ENCODE measurements at regions not wholly inside any gene's neighbourhood (a gene's known extent, or its start where the extent isn't known, plus 50 kb on each side); places are given as distances from the start of the nearest gene placed in this dataset.

GRCh38 chr11:93049740-93050139 is 80.3 kb downstream of the MTNR1B start:
- no peak for TF ChIP-seq MYC (IDR thresholded peaks at IDR 0.05; ENCODE audit: low read depth, low read length)
- TF ChIP-seq, protein P1, sequence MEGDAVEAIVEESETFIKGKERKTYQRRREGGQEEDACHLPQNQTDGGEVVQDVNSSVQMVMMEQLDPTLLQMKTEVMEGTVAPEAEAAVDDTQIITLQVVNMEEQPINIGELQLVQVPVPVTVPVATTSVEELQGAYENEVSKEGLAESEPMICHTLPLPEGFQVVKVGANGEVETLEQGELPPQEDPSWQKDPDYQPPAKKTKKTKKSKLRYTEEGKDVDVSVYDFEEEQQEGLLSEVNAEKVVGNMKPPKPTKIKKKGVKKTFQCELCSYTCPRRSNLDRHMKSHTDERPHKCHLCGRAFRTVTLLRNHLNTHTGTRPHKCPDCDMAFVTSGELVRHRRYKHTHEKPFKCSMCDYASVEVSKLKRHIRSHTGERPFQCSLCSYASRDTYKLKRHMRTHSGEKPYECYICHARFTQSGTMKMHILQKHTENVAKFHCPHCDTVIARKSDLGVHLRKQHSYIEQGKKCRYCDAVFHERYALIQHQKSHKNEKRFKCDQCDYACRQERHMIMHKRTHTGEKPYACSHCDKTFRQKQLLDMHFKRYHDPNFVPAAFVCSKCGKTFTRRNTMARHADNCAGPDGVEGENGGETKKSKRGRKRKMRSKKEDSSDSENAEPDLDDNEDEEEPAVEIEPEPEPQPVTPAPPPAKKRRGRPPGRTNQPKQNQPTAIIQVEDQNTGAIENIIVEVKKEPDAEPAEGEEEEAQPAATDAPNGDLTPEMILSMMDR (IDR thresholded peaks at IDR 0.05; ENCODE audit: low read depth, low read length): no peak
- TF ChIP-seq, protein P2, sequence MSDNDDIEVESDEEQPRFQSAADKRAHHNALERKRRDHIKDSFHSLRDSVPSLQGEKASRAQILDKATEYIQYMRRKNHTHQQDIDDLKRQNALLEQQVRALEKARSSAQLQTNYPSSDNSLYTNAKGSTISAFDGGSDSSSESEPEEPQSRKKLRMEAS (IDR thresholded peaks at IDR 0.05; ENCODE audit: low read depth, low read length): no peak
- no peak for TF ChIP-seq POLR2A (IDR thresholded peaks at IDR 0.05; ENCODE audit: extremely low read depth, insufficient read length)
- H3K4me3 ChIP-seq (ENCODE audit: low read depth, low read length): no peak overlapping the region
- no peak for DNase-seq (ENCODE audit: low read depth)

DNA sequence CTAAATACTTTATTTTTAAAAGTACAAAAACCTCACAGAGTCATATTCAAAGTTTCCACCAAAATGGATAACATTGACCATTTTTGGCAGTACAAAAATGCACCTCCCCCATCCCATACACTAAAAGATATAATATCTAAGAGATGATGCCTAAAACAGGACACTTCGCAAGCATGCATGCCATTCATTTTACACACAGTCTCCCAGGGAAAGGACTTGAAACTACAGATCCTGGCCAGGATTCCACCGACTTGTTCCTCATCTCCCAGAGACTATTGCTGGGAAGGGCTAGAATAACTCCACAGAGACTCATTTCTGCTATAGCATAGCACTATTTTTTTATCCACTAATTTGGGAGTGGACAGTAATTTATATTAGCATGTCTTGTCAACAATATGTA is 81.7 kb downstream of the MTNR1B start:
- H3K4me3 ChIP-seq (ENCODE audit: low read depth, low read length): no peak overlapping the region
- no peak for DNase-seq (ENCODE audit: low read depth)
- TF ChIP-seq POLR2A (IDR thresholded peaks at IDR 0.05; ENCODE audit: extremely low read depth, insufficient read length): no peak
- TF ChIP-seq, protein P1 (IDR thresholded peaks at IDR 0.05; ENCODE audit: low read depth, low read length): no peak
- no peak for TF ChIP-seq MYC (IDR thresholded peaks at IDR 0.05; ENCODE audit: low read depth, low read length)
- TF ChIP-seq, protein P2 (IDR thresholded peaks at IDR 0.05; ENCODE audit: low read depth, low read length): no peak

DNA sequence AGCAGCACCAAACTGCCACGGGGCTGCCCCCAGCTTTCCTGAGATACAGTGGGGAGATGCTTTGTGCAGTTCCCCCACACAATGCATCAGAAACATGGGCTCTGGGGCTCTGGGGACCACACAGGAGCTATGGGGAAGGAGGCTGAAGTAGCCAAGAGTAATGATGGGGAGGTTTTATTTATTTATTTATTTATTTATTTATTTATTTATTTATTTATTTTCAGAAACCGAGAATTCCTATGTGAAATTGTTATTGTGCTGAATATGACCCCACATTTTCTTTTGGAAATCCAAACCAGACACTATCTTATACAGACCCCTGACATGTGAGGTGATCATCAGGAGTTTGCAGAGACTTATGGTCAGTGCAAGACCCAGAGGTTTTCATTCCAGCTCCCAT is 84.4 kb downstream of the MTNR1B start:
- DNase-seq (ENCODE audit: low read depth): no peak
- no peak overlapping the region for H3K4me3 ChIP-seq (ENCODE audit: low read depth, low read length)
- TF ChIP-seq POLR2A (IDR thresholded peaks at IDR 0.05; ENCODE audit: extremely low read depth, insufficient read length) (no peak), MYC (IDR thresholded peaks at IDR 0.05; ENCODE audit: low read depth, low read length) (no peak)
- TF ChIP-seq, protein P2 (IDR thresholded peaks at IDR 0.05; ENCODE audit: low read depth, low read length): no peak
- TF ChIP-seq, protein P1 (IDR thresholded peaks at IDR 0.05; ENCODE audit: low read depth, low read length): no peak

DNA sequence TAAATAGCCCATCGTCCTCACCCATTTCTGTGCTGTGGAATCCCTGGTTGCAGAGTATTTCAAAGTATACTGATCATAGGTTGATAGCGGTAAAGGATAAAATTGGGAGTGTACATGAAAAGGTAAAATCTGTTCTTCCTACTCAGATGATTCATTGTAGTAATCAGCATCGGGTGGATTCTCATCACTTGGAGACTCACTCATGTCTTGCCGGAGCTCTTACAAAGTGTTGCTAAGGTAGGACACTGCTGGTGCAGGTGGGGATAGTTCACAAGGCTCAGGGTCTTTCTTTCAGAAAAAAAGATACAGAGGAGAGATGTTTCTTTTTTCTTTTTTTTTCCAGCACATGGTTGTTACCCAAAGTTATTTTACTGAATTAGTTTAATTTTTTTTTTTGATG is 84.8 kb downstream of the MTNR1B start:
- TF ChIP-seq POLR2A (IDR thresholded peaks at IDR 0.05; ENCODE audit: extremely low read depth, insufficient read length) (no peak), MYC (IDR thresholded peaks at IDR 0.05; ENCODE audit: low read depth, low read length) (no peak)
- TF ChIP-seq, protein P1 (IDR thresholded peaks at IDR 0.05; ENCODE audit: low read depth, low read length): no peak
- TF ChIP-seq, protein P2 (IDR thresholded peaks at IDR 0.05; ENCODE audit: low read depth, low read length): no peak
- no peak overlapping the region for H3K4me3 ChIP-seq (ENCODE audit: low read depth, low read length)
- DNase-seq (ENCODE audit: low read depth): no peak

DNA sequence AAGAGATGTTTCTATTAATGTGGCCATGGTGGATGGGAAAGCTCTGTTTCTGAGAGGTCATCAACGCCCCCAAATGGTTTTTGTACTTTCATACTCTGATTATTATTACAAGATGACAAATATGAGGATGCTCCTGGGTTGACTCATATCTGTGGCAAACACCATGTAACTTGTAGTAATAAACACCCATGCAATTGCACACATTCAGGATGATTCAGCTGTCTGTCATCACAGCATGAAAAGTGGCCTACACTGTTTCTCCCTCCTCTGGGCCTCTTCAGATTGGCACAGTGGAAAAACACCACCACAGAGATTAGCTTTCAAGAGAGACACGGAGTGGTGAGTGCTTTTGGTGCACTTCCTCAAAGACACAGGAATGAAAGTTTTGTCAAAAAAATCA is 85.4 kb downstream of the MTNR1B start:
- peak; percentile 60 for DNase-seq (ENCODE audit: low read depth)
- TF ChIP-seq, protein P1 (IDR thresholded peaks at IDR 0.05; ENCODE audit: low read depth, low read length): no peak
- TF ChIP-seq, protein P2 (IDR thresholded peaks at IDR 0.05; ENCODE audit: low read depth, low read length): no peak
- TF ChIP-seq MYC (IDR thresholded peaks at IDR 0.05; ENCODE audit: low read depth, low read length) (no peak), POLR2A (IDR thresholded peaks at IDR 0.05; ENCODE audit: extremely low read depth, insufficient read length) (no peak)
- no peak overlapping the region for H3K4me3 ChIP-seq (ENCODE audit: low read depth, low read length)
